Stimulated activated CD4-positive, alpha-beta T cell treated with anti-CD3 and anti-CD28 coated beads, Interleukin-12 subunit alpha, Interleukin-12 subunit beta, amount 100 ng/mL, for 48 hours (primary cell): ENCODE measurements at regions not wholly inside any gene's neighbourhood (a gene's known extent, or its start where the extent isn't known, plus 50 kb on each side); places are given as distances from the start of the nearest gene placed in this dataset.

Source experiments
- DNase-seq, 3 donors: peaks; one replicate each; pipeline ENCODE4 v3.0.0-alpha.2; 2020; ENCODE audit warnings: low read depth in 2 of 3, low spot score in 1 of 3

GRCh38 chr5:149441986-149442385 is 62.9 kb upstream of the IL17B start:
- DNase-seq = no peak

- DNase-seq = no peak
Observed at GRCh38 chr5:149441194-149441753, 62.2 kb upstream of the IL17B start.

- peak in 1 of 3 donors; percentile 5 for DNase-seq
Observed at GRCh38 chr5:149439899-149440542, 60.9 kb upstream of the IL17B start.

- no peak for DNase-seq
Observed at GRCh38 chr5:149438711-149439132, 59.6 kb upstream of the IL17B start.

- DNase-seq = no peak
Observed at GRCh38 chr5:149438281-149438680, 59.2 kb upstream of the IL17B start.

GRCh38 chr5:149437391-149438040 is 58.4 kb upstream of the IL17B start:
- no peak for DNase-seq

GRCh38 chr5:149435660-149436059 is 56.6 kb upstream of the IL17B start:
- no peak for DNase-seq

GRCh38 chr5:149435015-149435376 is 55.9 kb upstream of the IL17B start:
- no peak for DNase-seq

- peak; percentile 16 to 54 (median 32) for DNase-seq
Observed at GRCh38 chr5:149434162-149435014, 55.3 kb upstream of the IL17B start.

GRCh38 chr5:149433524-149434131 is 54.5 kb upstream of the IL17B start:
- DNase-seq = no peak

GRCh38 chr5:149432911-149433401 is 53.9 kb upstream of the IL17B start:
- no peak for DNase-seq

GRCh38 chr5:149432376-149432775 is 53.3 kb upstream of the IL17B start:
- DNase-seq = no peak

- DNase-seq = no peak
Observed at GRCh38 chr5:149429839-149430721, 51.0 kb upstream of the IL17B start.
